GM13976 (cell line): ENCODE measurements at regions not wholly inside any gene's neighbourhood (a gene's known extent, or its start where the extent isn't known, plus 50 kb on each side); places are given as distances from the start of the nearest gene placed in this dataset.

Experiments
- DNase-seq: peaks from one replicate; pipeline ENCODE4 v3.0.0; 2012; ENCODE audit warnings: low spot score
- CTCF ChIP-seq: IDR thresholded peaks from 2 replicates; pipeline ENCODE4 v1.5.1; 2012; ENCODE audit warnings: borderline replicate concordance, mild to moderate bottlenecking; ENCODE audit not compliant: insufficient read depth; ENCODE audit errors: extremely low read depth, missing control alignments, control extremely low read depth
- in situ Hi-C: fragments of 300-500 bp; cut with MboI; formaldehyde crosslinking; loops from one replicate; pipeline ENCODE4 v1.12.0; 2022; ENCODE audit warnings: low sequenced_read_pairs, mixed read lengths, inconsistent platforms; ENCODE audit not compliant: unreplicated experiment

- no peak for TF ChIP-seq CTCF
- no peak for DNase-seq
- in situ Hi-C loops: no loop called here
Observed at GRCh38 chr7:101767544-101767943, 49.9 kb upstream of the CUX1 start.
